ENCODE measurements at regions not wholly inside any gene's neighbourhood (a gene's known extent, or its start where the extent isn't known, plus 50 kb on each side); places are given as distances from the start of the nearest gene placed in this dataset.

DNA sequence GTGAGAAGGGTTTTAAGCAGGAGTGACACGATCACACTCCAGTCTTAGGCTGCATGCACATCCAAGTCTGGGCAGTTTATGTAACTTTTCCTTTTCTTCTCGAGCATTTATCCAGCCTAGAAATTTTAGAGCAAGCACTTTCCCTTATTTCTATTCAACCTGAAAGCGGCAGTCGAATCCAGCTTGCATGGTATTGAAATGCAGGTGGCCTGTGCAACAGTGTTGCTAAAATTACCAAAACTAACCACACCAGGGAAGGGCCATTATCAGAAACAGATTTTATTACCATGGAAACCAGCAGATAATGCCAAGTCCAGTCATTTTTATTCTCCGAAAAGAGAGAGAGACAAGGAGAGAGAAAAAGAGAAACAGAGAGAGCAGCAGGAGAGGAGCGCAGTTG is 179.9 kb upstream of the ZC3H12A start:
- TF ChIP-seq, protein P1, sequence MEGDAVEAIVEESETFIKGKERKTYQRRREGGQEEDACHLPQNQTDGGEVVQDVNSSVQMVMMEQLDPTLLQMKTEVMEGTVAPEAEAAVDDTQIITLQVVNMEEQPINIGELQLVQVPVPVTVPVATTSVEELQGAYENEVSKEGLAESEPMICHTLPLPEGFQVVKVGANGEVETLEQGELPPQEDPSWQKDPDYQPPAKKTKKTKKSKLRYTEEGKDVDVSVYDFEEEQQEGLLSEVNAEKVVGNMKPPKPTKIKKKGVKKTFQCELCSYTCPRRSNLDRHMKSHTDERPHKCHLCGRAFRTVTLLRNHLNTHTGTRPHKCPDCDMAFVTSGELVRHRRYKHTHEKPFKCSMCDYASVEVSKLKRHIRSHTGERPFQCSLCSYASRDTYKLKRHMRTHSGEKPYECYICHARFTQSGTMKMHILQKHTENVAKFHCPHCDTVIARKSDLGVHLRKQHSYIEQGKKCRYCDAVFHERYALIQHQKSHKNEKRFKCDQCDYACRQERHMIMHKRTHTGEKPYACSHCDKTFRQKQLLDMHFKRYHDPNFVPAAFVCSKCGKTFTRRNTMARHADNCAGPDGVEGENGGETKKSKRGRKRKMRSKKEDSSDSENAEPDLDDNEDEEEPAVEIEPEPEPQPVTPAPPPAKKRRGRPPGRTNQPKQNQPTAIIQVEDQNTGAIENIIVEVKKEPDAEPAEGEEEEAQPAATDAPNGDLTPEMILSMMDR (IDR thresholded peaks at IDR 0.05) = no peak
- no peak for TF ChIP-seq EZH2 (IDR thresholded peaks at IDR 0.05; ENCODE audit: borderline replicate concordance, insufficient read depth, low read depth, low read length, poor library complexity, severe bottlenecking)
